ENCODE measurements at regions not wholly inside any gene's neighbourhood (a gene's known extent, or its start where the extent isn't known, plus 50 kb on each side); places are given as distances from the start of the nearest gene placed in this dataset.

DNA sequence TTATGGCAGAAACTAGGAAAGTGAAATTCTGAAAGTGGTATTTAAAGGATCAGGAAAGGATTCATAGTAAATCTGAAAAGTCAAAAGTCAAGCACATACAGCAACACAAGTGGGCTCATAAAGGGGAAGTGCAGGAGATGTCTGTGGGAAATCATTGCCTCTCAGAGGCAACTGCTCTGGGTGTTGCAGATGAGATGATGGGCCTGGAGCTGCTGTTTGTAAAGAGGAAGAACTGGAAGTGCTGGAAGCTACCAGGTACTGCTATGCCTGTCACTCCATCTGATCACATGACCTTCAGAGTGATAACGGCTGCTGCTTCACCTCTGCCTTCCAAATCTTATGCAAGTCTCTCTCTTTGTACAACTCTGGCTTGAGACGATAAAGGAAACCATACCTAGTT, 55.9 kb downstream of the ADRB2 start:
- H3K4me2 ChIP-seq (replicated peaks; ENCODE audit: extremely low read depth, low read length, poor library complexity, severe bottlenecking): no peak overlapping the region
- TF ChIP-seq, protein P1, sequence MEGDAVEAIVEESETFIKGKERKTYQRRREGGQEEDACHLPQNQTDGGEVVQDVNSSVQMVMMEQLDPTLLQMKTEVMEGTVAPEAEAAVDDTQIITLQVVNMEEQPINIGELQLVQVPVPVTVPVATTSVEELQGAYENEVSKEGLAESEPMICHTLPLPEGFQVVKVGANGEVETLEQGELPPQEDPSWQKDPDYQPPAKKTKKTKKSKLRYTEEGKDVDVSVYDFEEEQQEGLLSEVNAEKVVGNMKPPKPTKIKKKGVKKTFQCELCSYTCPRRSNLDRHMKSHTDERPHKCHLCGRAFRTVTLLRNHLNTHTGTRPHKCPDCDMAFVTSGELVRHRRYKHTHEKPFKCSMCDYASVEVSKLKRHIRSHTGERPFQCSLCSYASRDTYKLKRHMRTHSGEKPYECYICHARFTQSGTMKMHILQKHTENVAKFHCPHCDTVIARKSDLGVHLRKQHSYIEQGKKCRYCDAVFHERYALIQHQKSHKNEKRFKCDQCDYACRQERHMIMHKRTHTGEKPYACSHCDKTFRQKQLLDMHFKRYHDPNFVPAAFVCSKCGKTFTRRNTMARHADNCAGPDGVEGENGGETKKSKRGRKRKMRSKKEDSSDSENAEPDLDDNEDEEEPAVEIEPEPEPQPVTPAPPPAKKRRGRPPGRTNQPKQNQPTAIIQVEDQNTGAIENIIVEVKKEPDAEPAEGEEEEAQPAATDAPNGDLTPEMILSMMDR (IDR thresholded peaks at IDR 0.05): no peak
- Mint-ChIP-seq H3K4me1 (peaks cover 15% of the 10 kb centered on the region), H3K4me3 (no peak overlapping the region), H3K27me3 (ENCODE audit: low read depth in 3 of 3) (peaks cover 0 to 1% (median 0%) of the 10 kb centered on the region in 3 donors), H3K27ac (peak overlapping the region in 1 of 7 donors; percentile 19), H3K36me3 (peaks cover 4 to 5% of the 10 kb centered on the region in 2 donors), H3K9me3 (peaks cover 2 to 8% (median 4%) of the 10 kb centered on the region in 7 donors)
- intact Hi-C loops (cut with micrococcal nuclease): no loop called here
- no peaks in the 10 kb centered on the region for H3K36me3 ChIP-seq (replicated peaks in 1 of 2; ENCODE audit: control insufficient read depth in 1 of 2, insufficient read depth in 2 of 2, low read length in 2 of 2)
- H3K27ac ChIP-seq (ENCODE audit: low read depth in 1 of 2, low read length in 2 of 2): no peak overlapping the region
- 0% methylated on average over 1 of the region's 2 CpGs for WGBS (ENCODE audit: insufficient coverage)
- no peak overlapping the region for H3K4me3 ChIP-seq (replicated peaks in 1 of 3; ENCODE audit: low read depth in 2 of 3, low read length in 3 of 3)
- H3K9ac ChIP-seq (ENCODE audit: insufficient read depth, low read length, poor library complexity, severe bottlenecking): no peak overlapping the region
- DNase-seq: peak; percentile 9 to 18 (median 12)
- H3K27me3 ChIP-seq (ENCODE audit: control insufficient read depth in 2 of 2, insufficient read depth in 2 of 2, low read length in 2 of 2): no peaks in the 10 kb centered on the region
- H4K20me1 ChIP-seq (ENCODE audit: insufficient read depth, low read length): no peaks in the 10 kb centered on the region
- H2AFZ ChIP-seq (ENCODE audit: insufficient read depth, low read depth, low read length, poor library complexity, severe bottlenecking): no peak overlapping the region
- no peaks in the 10 kb centered on the region for H3K79me2 ChIP-seq (ENCODE audit: insufficient read depth, low read length)
- peaks cover 0 to 4% of the 10 kb centered on the region in 2 donors for H3K4me1 ChIP-seq (ENCODE audit: control insufficient read depth in 1 of 2, insufficient read depth in 2 of 2, low read length in 2 of 2)
- H3K9me3 ChIP-seq (replicated peaks in 1 of 2; ENCODE audit: control insufficient read depth in 1 of 2, insufficient read depth in 1 of 2, low read length in 2 of 2): no peaks in the 10 kb centered on the region

DNA sequence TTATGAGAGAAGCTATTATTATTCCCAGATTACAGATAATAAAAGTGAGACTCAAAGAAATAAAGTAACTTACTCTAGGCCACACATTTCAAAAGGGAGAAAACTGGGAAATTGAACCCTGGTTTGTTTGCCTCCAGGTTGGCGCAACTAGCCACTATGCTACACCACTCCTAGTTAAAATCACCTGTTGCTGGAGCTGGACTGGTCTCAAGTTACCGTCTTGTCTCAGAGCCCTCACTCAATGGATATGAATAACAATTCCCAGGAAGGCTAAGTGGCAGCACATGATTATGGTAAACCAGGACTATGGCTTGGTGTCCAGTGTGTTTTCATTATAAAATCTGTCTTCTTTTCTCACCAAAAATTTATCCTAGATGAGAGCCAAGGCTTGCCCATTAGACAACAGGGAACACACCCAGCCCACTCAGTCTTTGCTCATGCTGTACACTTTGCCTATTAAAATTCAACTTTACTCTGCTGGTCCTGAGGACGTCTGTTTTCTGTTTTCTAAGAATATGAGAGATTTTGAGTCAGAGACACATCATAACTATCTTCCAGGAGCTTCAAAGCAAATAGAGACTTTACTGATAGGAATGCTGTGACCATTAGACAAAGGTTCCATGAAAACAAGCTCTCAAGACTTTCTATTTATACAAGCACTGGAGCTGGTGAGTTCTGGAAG, 58.1 kb downstream of the ADRB2 start:
- no peaks in the 10 kb centered on the region for H3K36me3 ChIP-seq (replicated peaks in 1 of 2; ENCODE audit: control insufficient read depth in 1 of 2, insufficient read depth in 2 of 2, low read length in 2 of 2)
- Mint-ChIP-seq H3K4me1 (peaks cover 13% of the 10 kb centered on the region), H3K27ac (no peak overlapping the region), H3K27me3 (ENCODE audit: low read depth in 3 of 3) (peaks cover 2 to 3% (median 3%) of the 10 kb centered on the region in 3 donors), H3K9me3 (peaks cover 2 to 8% (median 7%) of the 10 kb centered on the region in 7 donors), H3K36me3 (peaks cover 4 to 5% of the 10 kb centered on the region in 2 donors), H3K4me3 (no peak overlapping the region)
- no peaks in the 10 kb centered on the region for H3K79me2 ChIP-seq (ENCODE audit: insufficient read depth, low read length)
- peaks cover 0 to 4% of the 10 kb centered on the region in 2 donors for H3K4me1 ChIP-seq (ENCODE audit: control insufficient read depth in 1 of 2, insufficient read depth in 2 of 2, low read length in 2 of 2)
- DNase-seq: no peak
- no peak overlapping the region for H3K9ac ChIP-seq (ENCODE audit: insufficient read depth, low read length, poor library complexity, severe bottlenecking)
- no peak overlapping the region for H3K4me2 ChIP-seq (replicated peaks; ENCODE audit: extremely low read depth, low read length, poor library complexity, severe bottlenecking)
- H3K27me3 ChIP-seq (ENCODE audit: control insufficient read depth in 2 of 2, insufficient read depth in 2 of 2, low read length in 2 of 2): no peaks in the 10 kb centered on the region
- no CpG with 5 or more reads among the region's 3 CpGs for WGBS (ENCODE audit: insufficient coverage)
- intact Hi-C loops (cut with micrococcal nuclease): no loop called here
- H3K9me3 ChIP-seq (replicated peaks in 1 of 2; ENCODE audit: control insufficient read depth in 1 of 2, insufficient read depth in 1 of 2, low read length in 2 of 2): no peaks in the 10 kb centered on the region
- no peak overlapping the region for H2AFZ ChIP-seq (ENCODE audit: insufficient read depth, low read depth, low read length, poor library complexity, severe bottlenecking)
- H3K27ac ChIP-seq (ENCODE audit: low read depth in 1 of 2, low read length in 2 of 2): no peak overlapping the region
- TF ChIP-seq, protein P1 (IDR thresholded peaks at IDR 0.05): no peak
- no peaks in the 10 kb centered on the region for H4K20me1 ChIP-seq (ENCODE audit: insufficient read depth, low read length)
- H3K4me3 ChIP-seq (replicated peaks in 1 of 3; ENCODE audit: low read depth in 2 of 3, low read length in 3 of 3): no peak overlapping the region
